Aorta (tissue), 5 donors: ENCODE measurements at regions not wholly inside any gene's neighbourhood (a gene's known extent, or its start where the extent isn't known, plus 50 kb on each side); places are given as distances from the start of the nearest gene placed in this dataset.

Experiments
- ATAC-seq: fragments of 200-7000 bp; cut with Tn5 transposase; one replicate; pipeline ENCODE4 v1.9.1; 2022; ENCODE audit warnings: moderate library complexity; ENCODE audit not compliant: low FRiP score
- DNase-seq, 2 donors: peaks; one replicate each; pipeline ENCODE4 v3.0.0-alpha.2; 2020
- H3K27ac ChIP-seq, 2 donors: one replicate each; pipeline ENCODE4 v1.5.1; 2013; ENCODE audit warnings: low read length in 2 of 2, mild to moderate bottlenecking in 2 of 2, moderate library complexity in 2 of 2, control low read depth in 1 of 2, inconsistent platforms in 1 of 2, low read depth in 1 of 2
- H3K27me3 ChIP-seq, 2 donors: one replicate each; pipeline ENCODE4 v1.6.1; 2013; ENCODE audit warnings: control low read depth in 1 of 2, low read length in 1 of 2, mild to moderate bottlenecking in 1 of 2, moderate library complexity in 1 of 2; ENCODE audit not compliant: insufficient read depth in 2 of 2, control insufficient read depth in 1 of 2
- H3K36me3 ChIP-seq, 2 donors: one replicate each; pipeline ENCODE4 v1.6.1; 2013; ENCODE audit warnings: control low read depth in 1 of 2, low read length in 1 of 2, mild to moderate bottlenecking in 1 of 2; ENCODE audit not compliant: insufficient read depth in 2 of 2, control insufficient read depth in 1 of 2
- H3K4me1 ChIP-seq, 2 donors: one replicate each; pipeline ENCODE4 v1.6.1; 2013; ENCODE audit warnings: low read length in 2 of 2, control low read depth in 1 of 2, mild to moderate bottlenecking in 1 of 2, moderate library complexity in 1 of 2; ENCODE audit not compliant: insufficient read depth in 2 of 2, control insufficient read depth in 1 of 2
- H3K4me3 ChIP-seq, 2 donors: one replicate each; pipeline ENCODE4 v1.5.1; 2013; ENCODE audit warnings: low read length in 2 of 2, control low read depth in 1 of 2, mild to moderate bottlenecking in 1 of 2
- H3K9me3 ChIP-seq: one replicate; pipeline ENCODE4 v1.6.1; 2013; ENCODE audit warnings: mild to moderate bottlenecking, low read length; ENCODE audit not compliant: control insufficient read depth
- WGBS, 2 donors: extraction: QIAGEN DNeasy Blood & Tissue Kit; methylation state at CpG; one replicate each; pipeline ENCODE4 v1.1.7; 2013; 5-methylcytosine and 5-hydroxymethylcytosine counted together
- intact Hi-C, 2 donors: fragments of 100-400 bp; cut with DNase I; formaldehyde crosslinking; loops; one replicate each; pipeline versions ENCODE4 v1.14.2 to v1.15.0; 2022
- donor health status: healthy with polysubstance abuse.
- donor health status: Bipolar disorder and iron deficiency.
- donor health status: DM: no; HTN: no; CAD: no.
- donor health status: DM: no; HTN: no; CAD: no.
- donor health status: DM: yes; HTN: yes; CAD: no.

DNA sequence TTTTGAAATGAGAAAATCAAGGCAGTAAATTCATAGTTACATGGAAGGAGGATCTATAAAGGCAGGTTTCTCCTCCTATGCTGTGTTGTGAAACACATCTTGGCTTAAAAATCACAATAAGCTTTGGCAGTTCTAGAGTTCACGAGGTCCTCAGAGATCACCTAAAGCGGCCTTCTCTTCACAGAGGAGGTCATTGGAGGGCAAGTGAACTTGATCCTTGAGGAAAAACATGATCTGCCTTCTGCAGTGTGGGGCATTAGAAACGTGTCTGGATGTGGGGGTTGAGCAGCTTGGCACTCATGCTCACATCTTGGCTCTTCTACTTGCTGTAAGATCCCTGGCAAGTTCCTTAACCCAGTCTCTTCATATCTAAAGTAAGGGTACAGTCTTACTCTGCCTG is 96.1 kb upstream of the BMPER start:
- no peaks in the 10 kb centered on the region for H3K27me3 ChIP-seq
- DNase-seq, result no peak
- H3K4me1 ChIP-seq, result peaks cover 3 to 4% of the 10 kb centered on the region in 2 donors
- intact Hi-C loops, result no loop called here
- ATAC-seq, result no peak
- 33 to 35% methylated on average over 3 of the region's 3 CpGs for WGBS, 2 donors
- no peaks in the 10 kb centered on the region for H3K9me3 ChIP-seq
- no peak overlapping the region for H3K27ac ChIP-seq
- H3K4me3 ChIP-seq, result no peak overlapping the region
- H3K36me3 ChIP-seq, result no peaks in the 10 kb centered on the region

DNA sequence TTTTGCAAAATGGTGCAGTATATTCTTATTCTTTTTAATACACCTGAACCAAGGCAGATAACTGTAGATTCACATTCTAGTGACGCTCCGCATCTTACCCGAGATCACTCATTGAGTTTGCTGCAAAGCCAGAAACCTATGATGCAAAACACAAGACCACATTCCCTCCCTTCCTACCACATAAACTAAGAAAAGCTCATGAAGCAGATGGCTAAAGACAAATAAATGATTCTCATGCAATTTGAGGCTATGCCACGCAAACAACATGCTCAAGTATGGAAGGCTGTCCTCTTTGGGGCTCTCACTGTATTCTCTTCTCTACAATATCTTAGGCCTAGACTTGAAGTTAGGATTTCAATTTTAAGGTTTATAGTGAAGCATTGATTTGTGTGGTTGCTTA is 95.0 kb upstream of the BMPER start:
- WGBS, 2 donors, result 97% methylated on average over 4 of the region's 4 CpGs
- intact Hi-C loops, result no loop called here
- H3K27me3 ChIP-seq, result no peaks in the 10 kb centered on the region

DNA sequence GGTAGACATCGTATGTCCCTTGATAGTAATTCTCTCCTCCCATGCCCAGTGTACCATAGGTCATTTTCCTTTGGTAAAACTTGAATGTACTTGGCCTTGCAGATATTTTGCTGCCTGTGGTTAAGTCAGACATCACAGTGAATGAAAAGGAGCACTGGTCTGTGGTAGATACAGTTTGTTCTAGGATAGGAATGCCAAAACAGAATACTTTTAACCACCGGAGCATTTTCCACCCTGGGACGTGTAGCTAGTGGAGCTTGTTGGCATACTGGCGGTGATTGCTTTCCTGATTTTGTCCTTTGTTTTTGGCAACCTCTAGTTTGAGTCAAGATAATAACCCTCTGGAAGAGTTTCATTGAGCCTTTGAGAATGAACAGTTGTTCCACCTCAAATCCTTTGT is 92.0 kb upstream of the BMPER start:
- peaks cover 3% of the 10 kb centered on the region in 2 donors for H3K4me1 ChIP-seq
- ATAC-seq (no peak), DNase-seq (no peak)
- H3K9me3 ChIP-seq, result no peaks in the 10 kb centered on the region
- H3K27me3 ChIP-seq, result no peaks in the 10 kb centered on the region
- WGBS, 2 donors, result 42 to 63% methylated on average over 4 of the region's 4 CpGs
- H3K36me3 ChIP-seq, result no peaks in the 10 kb centered on the region
- intact Hi-C loops, result no loop called here
- H3K27ac ChIP-seq, result no peak overlapping the region
- H3K4me3 ChIP-seq, result no peak overlapping the region

More for the DNA sequence above, 95.0 kb upstream of the BMPER start:
- Histone ChIP-seq H3K36me3 (no peaks in the 10 kb centered on the region), H3K9me3 (no peaks in the 10 kb centered on the region), H3K4me3 (no peak overlapping the region), H3K27ac (no peak overlapping the region), H3K4me1 (peaks cover 3 to 5% of the 10 kb centered on the region in 2 donors)
- DNase-seq, result no peak
- no peak for ATAC-seq

DNA sequence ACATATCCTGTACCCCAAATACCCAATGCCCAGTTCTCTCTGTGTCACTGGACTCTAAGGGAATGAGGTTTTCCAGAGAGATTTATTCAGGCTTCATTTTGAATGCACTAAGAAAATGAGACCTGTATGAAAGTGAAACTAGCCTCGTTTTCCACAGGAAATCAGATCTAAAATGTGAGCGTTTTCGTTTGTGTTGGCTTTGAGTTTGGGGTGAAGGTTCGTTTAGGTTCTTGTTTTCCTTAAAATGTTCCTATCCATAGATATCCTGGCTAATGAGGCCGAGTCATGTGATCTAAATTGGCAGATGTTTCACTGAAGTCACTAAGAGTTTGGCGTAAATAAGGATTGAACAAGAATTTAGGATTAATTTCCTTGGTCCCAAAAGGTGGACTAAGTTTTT is 90.9 kb upstream of the BMPER start:
- no peak for DNase-seq
- no peaks in the 10 kb centered on the region for H3K36me3 ChIP-seq
- WGBS, 2 donors, result 3 to 4% methylated on average over 6 of the region's 6 CpGs
- H3K4me3 ChIP-seq, result peak overlapping the region; percentile 64 to 95
- no peak overlapping the region for H3K27ac ChIP-seq
- no peaks in the 10 kb centered on the region for H3K9me3 ChIP-seq
- intact Hi-C loops, result no loop called here
- no peaks in the 10 kb centered on the region for H3K27me3 ChIP-seq
- no peak for ATAC-seq
- H3K4me1 ChIP-seq, result peaks cover 3% of the 10 kb centered on the region in 2 donors

DNA sequence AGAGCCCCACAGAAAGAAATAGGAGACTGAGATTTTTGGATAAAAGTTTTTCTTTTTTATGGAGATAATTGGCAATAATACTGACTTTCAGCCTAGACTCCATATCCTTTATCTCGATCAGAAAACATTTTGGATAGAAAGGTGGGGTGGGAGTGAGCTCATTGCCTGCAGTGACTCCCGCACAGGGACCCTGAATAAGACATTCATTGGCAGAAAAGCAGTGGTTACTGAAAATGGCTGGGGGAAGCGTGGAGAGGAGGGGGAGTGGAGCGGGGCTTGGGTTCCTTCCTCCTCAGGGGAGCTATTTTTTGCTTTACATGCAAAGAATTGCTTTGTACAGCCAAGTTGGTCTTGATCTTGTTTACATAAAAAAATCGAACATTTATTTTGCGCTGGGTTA is 90.4 kb upstream of the BMPER start:
- no peaks in the 10 kb centered on the region for H3K27me3 ChIP-seq
- DNase-seq, result peak in 1 of 2 donors; percentile 40
- intact Hi-C loops, result no loop called here
- H3K36me3 ChIP-seq, result no peaks in the 10 kb centered on the region
- 2 to 7% methylated on average over 6 of the region's 6 CpGs for WGBS, 2 donors
- ATAC-seq, result peak; percentile 73
- H3K4me1 ChIP-seq, result peaks cover 3% of the 10 kb centered on the region in 2 donors
- no peaks in the 10 kb centered on the region for H3K9me3 ChIP-seq
- H3K4me3 ChIP-seq, result peak overlapping the region; percentile 64 to 95
- H3K27ac ChIP-seq, result no peak overlapping the region

DNA sequence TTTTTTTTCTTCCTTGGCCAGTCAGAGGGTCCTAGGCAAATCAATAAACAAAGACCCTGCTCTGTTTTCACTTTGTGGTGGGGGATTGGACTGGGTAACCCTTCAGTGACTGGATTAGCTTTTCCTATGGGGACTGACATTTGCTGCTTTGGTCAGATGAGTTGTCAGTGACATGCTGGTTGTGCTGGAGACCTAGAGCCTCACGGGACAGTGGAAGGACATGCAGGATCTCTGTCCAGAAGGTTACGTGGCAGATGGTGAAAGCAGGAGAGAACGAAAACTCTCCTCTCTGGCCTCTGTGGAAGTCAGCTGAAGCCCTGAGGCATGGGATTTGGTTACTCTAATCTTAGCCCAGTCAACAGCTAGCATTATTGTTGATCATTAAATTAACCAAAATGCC is 90.0 kb upstream of the BMPER start:
- peak overlapping the region in 1 of 2 donors; percentile 64 for H3K4me3 ChIP-seq
- no peaks in the 10 kb centered on the region for H3K36me3 ChIP-seq
- intact Hi-C loops, result no loop called here
- ATAC-seq, result peak; percentile 81
- WGBS, 2 donors, result 32 to 33% methylated on average over 3 of the region's 3 CpGs
- DNase-seq, result no peak
- H3K27ac ChIP-seq, result no peak overlapping the region
- H3K27me3 ChIP-seq, result no peaks in the 10 kb centered on the region
- H3K9me3 ChIP-seq, result no peaks in the 10 kb centered on the region
- H3K4me1 ChIP-seq, result peaks cover 3% of the 10 kb centered on the region in 2 donors

DNA sequence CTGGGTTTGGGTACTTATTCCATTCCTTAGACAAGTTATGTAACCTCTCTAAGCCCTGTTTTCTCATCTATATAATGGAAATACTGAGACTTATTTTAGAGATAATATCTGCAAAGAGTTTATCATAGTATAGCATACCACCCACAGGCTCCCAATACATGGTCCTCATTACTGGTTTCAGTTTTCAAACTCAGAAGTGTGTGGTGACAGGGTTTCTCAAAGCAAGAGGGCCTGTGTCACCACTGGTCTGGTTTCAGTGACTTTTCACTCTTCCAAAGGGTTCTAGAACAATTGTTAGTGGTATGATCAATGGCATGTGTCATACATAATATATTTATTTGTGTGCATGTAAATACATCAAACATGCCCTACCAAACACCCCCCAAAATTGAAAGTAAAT is 89.2 kb upstream of the BMPER start:
- intact Hi-C loops, result no loop called here
- Histone ChIP-seq H3K36me3 (no peaks in the 10 kb centered on the region), H3K4me3 (no peak overlapping the region), H3K27me3 (no peaks in the 10 kb centered on the region), H3K9me3 (no peaks in the 10 kb centered on the region), H3K27ac (no peak overlapping the region), H3K4me1 (peaks cover 3% of the 10 kb centered on the region in 2 donors)
- ATAC-seq, result no peak
- no peak for DNase-seq

DNA sequence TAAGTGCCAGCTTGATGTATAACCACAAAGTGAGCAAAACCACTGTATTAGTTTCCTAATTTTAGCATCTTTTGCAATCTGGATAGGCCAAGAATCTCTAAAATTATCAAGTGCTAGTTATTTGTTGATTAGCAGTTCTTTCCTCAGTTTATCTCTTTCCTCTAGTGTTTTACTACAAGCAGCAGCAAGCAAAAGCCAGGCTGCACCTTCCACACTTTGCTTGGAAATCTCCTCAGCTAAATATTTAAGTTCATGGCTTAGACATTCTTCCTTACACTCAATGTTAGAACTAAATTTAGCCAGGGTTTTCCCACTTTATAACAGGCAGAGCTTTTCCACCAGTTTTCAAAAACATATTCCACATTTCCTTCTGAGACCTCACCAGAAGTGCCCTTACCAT is 85.7 kb upstream of the BMPER start:
- no peak for ATAC-seq
- no peaks in the 10 kb centered on the region for H3K27me3 ChIP-seq
- peaks cover under 1 to 3% of the 10 kb centered on the region in 2 donors for H3K4me1 ChIP-seq
- H3K9me3 ChIP-seq, result no peaks in the 10 kb centered on the region
- no peak overlapping the region for H3K27ac ChIP-seq
- H3K4me3 ChIP-seq, result no peak overlapping the region
- no peaks in the 10 kb centered on the region for H3K36me3 ChIP-seq
- intact Hi-C loops, result no loop called here
- DNase-seq, result no peak

DNA sequence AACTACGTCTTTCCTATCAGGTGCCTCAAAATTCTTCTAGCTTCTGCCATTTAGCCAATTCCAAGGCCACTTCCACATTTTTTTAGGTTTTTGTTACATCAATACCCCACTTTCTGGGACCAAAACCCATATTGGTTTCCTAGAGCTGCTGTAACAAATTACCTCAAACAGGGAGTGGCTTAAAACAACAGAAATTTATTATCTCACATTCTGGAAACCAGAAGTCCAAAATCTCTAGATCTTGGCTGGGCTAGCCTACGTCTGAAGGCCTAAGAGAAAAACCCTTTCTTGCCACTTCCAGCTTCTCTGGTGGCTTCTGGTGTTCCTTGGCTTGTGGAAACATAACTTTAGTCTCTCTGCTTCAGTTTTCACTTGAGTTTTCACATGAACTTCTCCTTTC is 85.1 kb upstream of the BMPER start:
- Histone ChIP-seq H3K27me3 (no peaks in the 10 kb centered on the region), H3K4me3 (no peak overlapping the region), H3K4me1 (peaks cover 3% of the 10 kb centered on the region in 2 donors), H3K9me3 (no peaks in the 10 kb centered on the region), H3K27ac (no peak overlapping the region), H3K36me3 (no peaks in the 10 kb centered on the region)
- 80 to 84% methylated on average over 2 of the region's 2 CpGs for WGBS, 2 donors
- no peak for DNase-seq
- ATAC-seq, result no peak
- intact Hi-C loops, result no loop called here
